IgD-negative memory B cell (primary cell): ENCODE measurements at regions not wholly inside any gene's neighbourhood (a gene's known extent, or its start where the extent isn't known, plus 50 kb on each side); places are given as distances from the start of the nearest gene placed in this dataset.

Experiments used
- H3K27ac Mint-ChIP-seq, 3 donors: one replicate each; pipeline ENCODE4 v1.8.0; 2020 to 2022; ENCODE audit warnings: mild to moderate bottlenecking in 3 of 3, mixed read lengths in 3 of 3, moderate library complexity in 1 of 3
- H3K27me3 Mint-ChIP-seq: one replicate; pipeline ENCODE4 v1.8.0; 2021; ENCODE audit warnings: mixed read lengths
- H3K36me3 Mint-ChIP-seq: one replicate; pipeline ENCODE4 v1.8.0; 2020; ENCODE audit warnings: mild to moderate bottlenecking, mixed read lengths
- H3K4me1 Mint-ChIP-seq, 3 donors: one replicate each; pipeline ENCODE4 v1.8.0; 2020 to 2022; ENCODE audit warnings: mixed read lengths in 3 of 3, mild to moderate bottlenecking in 1 of 3
- H3K4me3 Mint-ChIP-seq, 4 donors: one replicate each; pipeline ENCODE4 v1.8.0; 2020 to 2022; ENCODE audit warnings: mild to moderate bottlenecking in 4 of 4, mixed read lengths in 4 of 4, moderate library complexity in 3 of 4
- H3K9me3 Mint-ChIP-seq, 3 donors: one replicate each; pipeline ENCODE4 v1.8.0; 2020 to 2021; ENCODE audit warnings: mixed read lengths in 3 of 3, mild to moderate bottlenecking in 1 of 3

DNA sequence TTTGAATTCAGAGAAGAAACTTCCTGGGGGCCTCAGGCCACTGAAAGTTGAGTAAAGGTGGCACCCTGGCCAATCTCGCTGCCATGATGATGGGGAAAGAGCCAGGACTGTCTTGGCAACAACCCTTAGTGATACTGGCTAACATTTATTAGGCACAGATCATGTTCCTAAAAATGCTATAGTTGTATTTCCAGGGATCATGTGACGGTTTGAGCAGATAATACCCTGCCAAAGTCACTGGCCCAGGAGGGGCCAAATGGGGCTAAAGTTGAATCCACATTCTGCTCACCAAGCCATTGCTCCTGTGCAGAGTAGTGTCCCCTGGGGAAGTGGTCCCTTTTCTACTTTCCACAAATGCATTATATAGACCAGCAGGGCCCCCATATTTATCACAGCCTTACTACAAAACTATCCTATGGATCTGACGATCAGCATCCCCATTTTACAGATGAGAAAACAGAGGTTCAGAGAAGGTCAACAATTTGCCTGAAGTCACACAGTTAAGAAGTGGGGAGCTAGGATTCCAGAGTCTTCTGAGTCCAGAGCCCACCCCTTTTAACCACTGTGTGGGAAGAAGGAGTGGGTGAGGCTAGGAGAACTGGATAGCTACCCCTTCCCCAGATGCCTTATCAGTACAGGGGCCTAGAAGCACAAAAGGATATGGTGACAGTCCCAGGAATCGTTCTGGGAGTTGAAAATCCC, 300.0 kb upstream of the IRX3 start:
- no peaks in the 10 kb centered on the region for H3K4me1 Mint-ChIP-seq
- no peak overlapping the region for H3K27ac Mint-ChIP-seq
- peaks cover 2% of the 10 kb centered on the region for H3K27me3 Mint-ChIP-seq
- H3K36me3 Mint-ChIP-seq: no peaks in the 10 kb centered on the region
- peaks cover 4 to 9% (median 7%) of the 10 kb centered on the region in 3 donors for H3K9me3 Mint-ChIP-seq
- no peak overlapping the region for H3K4me3 Mint-ChIP-seq

DNA sequence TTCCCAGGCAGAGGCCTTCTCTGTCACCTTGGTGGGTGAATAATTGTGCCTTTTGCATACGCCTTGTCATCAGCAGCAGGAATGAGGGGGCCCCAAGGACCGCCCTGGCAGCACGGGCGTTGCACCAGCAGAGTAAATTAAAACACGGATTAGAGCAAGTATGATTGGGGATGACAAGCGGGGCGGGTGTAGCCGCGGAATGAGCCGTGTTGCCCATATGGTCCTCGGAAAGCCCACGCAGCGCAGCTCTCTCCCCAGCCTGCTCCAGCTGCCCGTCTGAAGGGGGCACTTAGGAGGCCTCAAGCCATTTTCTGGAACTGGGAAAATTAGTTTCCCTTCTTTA, 299.4 kb upstream of the IRX3 start:
- peaks cover 2% of the 10 kb centered on the region for H3K27me3 Mint-ChIP-seq
- H3K4me1 Mint-ChIP-seq: no peaks in the 10 kb centered on the region
- H3K9me3 Mint-ChIP-seq: peaks cover 4 to 9% (median 7%) of the 10 kb centered on the region in 3 donors
- H3K27ac Mint-ChIP-seq: no peak overlapping the region
- H3K4me3 Mint-ChIP-seq: no peak overlapping the region
- H3K36me3 Mint-ChIP-seq: no peaks in the 10 kb centered on the region

DNA sequence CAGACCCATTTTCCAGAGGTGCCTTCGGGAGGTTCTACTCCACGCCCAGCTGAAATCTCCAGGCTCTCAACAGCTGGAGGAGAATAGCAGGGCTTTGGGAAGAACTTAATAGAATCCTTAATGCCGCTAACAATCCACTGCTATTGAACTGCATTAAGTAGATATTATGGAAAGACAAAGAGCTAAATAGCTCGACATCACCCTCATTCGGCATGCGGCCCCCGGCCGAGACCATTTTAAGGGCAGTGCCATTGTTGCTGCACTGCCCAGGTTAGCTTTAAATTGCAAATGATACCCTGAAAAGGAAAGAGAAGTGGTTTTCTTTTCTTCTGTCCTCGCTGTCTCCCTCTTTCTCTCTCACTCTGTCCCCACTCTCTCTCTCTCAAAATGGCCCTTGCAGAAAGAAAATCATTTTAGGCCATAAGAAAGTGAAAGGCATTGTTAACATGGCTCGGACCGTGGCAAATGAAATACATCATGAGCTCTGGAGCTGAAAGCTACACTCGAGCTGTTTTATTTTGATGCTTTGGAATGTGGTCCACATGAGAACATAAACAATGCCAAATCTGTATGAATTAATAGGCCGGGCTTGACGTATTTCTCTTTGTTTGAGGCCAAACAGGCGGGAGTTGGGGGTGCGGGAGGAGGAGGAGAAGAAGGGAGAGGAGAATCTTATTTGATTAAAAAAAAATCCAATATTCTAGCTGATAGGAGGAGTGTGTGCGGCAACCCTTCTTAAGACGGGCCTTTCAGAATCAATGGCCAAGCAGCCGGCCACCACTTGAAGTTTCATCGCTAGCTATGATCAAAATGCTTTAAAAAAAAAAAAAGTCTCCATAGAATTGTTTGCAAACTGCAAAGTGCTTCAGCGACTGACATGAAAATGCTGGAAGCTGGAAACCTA, 298.8 kb upstream of the IRX3 start:
- H3K27me3 Mint-ChIP-seq: peaks cover 2% of the 10 kb centered on the region
- H3K27ac Mint-ChIP-seq: no peak overlapping the region
- H3K4me1 Mint-ChIP-seq: no peaks in the 10 kb centered on the region
- no peak overlapping the region for H3K4me3 Mint-ChIP-seq
- peaks cover 4 to 9% (median 7%) of the 10 kb centered on the region in 3 donors for H3K9me3 Mint-ChIP-seq
- H3K36me3 Mint-ChIP-seq: no peaks in the 10 kb centered on the region

DNA sequence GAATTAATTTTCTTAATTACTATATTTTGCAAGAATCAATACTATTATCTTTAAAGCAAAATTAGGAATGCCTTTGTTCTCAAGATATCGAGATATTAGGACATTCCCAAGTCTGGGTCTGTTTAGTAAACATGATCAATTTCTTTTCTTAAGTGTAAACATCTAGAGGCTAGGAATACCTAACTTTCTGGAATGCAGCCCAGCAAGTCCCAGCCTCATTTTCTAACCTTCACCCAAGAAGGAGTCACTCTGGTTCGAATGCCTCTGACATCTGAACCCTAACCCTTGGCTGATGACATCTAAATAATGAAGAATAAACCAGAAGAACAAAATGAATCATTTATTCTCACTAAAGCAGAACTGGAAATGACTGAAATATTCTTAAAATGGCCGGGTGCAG, 297.5 kb upstream of the IRX3 start:
- H3K9me3 Mint-ChIP-seq: peaks cover 2 to 9% (median 7%) of the 10 kb centered on the region in 3 donors
- H3K27ac Mint-ChIP-seq: no peak overlapping the region
- no peak overlapping the region for H3K4me3 Mint-ChIP-seq
- H3K36me3 Mint-ChIP-seq: no peaks in the 10 kb centered on the region
- no peaks in the 10 kb centered on the region for H3K27me3 Mint-ChIP-seq
- H3K4me1 Mint-ChIP-seq: no peaks in the 10 kb centered on the region

DNA sequence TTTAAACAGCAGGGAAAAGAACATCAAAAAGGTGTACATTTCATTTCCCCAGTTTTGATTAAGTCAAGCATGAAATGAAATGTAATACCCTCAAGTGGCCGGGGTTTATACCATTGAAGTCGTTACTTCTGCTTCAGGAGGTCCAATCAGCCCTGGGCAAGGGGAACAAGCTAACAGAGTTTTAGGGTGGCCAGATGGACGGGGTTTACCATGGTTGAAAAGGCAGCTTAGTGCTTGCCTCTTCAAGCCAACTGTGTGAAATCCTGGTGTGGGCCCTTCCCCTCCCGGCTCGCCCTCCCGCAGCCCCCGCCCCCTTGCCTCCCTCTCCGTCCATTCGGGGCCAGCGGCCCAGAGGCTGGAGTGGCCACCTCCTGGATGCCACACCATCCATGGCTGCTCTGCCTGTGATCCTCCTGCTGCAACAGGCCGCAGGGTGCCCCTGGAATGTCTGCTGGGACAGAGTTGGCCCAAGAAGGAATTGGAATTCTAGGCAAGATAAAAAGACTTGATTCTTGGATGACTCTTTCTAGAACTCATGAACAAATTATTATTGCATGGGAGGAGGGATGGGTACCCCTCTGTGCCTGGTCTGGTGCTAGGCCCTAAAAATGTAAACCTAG, 296.2 kb upstream of the IRX3 start:
- Mint-ChIP-seq H3K27ac (no peak overlapping the region), H3K4me3 (no peak overlapping the region), H3K27me3 (no peaks in the 10 kb centered on the region), H3K4me1 (no peaks in the 10 kb centered on the region), H3K36me3 (no peaks in the 10 kb centered on the region), H3K9me3 (peaks cover 0 to 7% (median 1%) of the 10 kb centered on the region in 3 donors)

DNA sequence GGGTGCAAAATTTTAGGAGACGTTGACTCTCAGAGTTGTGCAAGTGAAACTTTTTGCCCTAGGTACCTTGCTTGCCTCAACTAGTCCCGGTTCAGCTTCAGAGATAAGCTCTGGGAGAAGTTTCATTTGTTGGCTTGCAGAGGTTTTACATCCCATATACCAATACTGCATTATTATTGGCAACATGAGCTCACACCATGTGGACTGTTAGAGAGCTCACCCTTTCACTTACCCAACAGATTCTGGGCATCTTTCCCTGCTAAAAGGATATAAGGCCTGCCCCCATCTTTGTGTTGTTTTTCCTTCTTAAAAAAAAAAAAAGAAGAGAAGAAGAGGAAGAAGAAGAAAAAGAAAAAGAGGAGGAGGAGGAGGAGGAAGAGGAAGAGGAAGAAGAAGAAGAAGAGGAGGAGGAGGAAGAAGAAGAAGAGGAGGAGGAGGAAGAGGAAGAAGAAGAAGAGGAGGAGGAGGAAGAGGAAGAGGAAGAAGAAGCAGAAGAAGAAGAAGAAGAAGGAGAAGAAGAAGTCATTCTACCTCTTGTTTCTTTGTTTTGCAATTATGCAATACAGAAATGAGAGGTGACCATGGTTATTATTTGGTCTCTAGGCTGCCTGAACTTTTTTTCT, 292.6 kb upstream of the IRX3 start:
- H3K9me3 Mint-ChIP-seq: peaks cover 0 to 6% (median 0%) of the 10 kb centered on the region in 3 donors
- H3K4me3 Mint-ChIP-seq: no peak overlapping the region
- no peaks in the 10 kb centered on the region for H3K36me3 Mint-ChIP-seq
- H3K27ac Mint-ChIP-seq: no peak overlapping the region
- H3K4me1 Mint-ChIP-seq: no peaks in the 10 kb centered on the region
- peaks cover 5% of the 10 kb centered on the region for H3K27me3 Mint-ChIP-seq

DNA sequence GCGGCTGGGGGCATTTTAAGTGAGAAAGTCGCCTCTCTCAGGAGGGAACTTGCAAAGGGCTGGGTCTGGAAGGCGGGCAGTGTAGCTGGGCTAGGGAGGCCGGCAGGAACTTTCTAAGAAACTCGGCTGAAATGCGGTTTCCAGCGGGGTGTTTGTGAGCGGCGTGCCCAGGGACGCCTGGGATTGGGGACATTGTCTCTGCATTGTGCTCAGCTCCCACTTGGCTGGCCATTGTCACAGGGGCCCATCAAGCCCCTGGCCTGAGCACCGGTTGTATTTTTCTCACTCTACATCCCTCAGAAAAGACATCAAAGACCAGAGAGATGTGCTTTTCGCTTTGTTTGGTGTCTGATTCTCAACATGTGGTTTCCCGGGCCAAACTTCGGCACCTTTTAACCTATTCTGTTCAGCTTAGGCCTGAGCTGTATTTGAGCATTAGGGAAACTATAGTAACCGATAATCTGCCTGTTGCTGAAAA, 291.1 kb upstream of the IRX3 start:
- peaks cover 0 to 2% (median 1%) of the 10 kb centered on the region in 3 donors for H3K9me3 Mint-ChIP-seq
- H3K27me3 Mint-ChIP-seq: peaks cover 5% of the 10 kb centered on the region
- no peak overlapping the region for H3K27ac Mint-ChIP-seq
- H3K4me1 Mint-ChIP-seq: no peaks in the 10 kb centered on the region
- H3K36me3 Mint-ChIP-seq: no peaks in the 10 kb centered on the region
- H3K4me3 Mint-ChIP-seq: peak overlapping the region in 1 of 4 donors; percentile 60

DNA sequence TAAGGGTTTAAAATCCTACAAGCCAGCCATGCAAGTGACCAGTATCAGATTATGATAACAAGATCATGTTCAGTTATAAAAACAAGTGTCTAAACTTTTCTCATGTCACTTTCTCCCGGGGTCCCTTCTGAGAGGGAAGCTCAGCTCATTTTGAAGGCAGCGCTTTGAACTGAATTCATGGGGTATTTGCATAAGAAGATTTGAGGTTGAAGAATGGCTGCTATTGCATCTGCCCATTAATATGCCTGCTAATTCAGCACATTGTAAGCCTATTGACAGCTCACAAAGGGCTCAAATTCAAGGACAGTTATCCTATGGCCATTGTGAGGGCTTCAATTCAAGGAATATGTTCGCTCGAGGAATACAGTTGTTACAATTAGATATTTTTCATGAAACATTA, 290.2 kb upstream of the IRX3 start:
- Mint-ChIP-seq H3K36me3 (no peaks in the 10 kb centered on the region), H3K27me3 (peaks cover 5% of the 10 kb centered on the region), H3K27ac (no peak overlapping the region), H3K9me3 (peaks cover 0 to 2% (median 1%) of the 10 kb centered on the region in 3 donors), H3K4me3 (no peak overlapping the region), H3K4me1 (no peaks in the 10 kb centered on the region)

DNA sequence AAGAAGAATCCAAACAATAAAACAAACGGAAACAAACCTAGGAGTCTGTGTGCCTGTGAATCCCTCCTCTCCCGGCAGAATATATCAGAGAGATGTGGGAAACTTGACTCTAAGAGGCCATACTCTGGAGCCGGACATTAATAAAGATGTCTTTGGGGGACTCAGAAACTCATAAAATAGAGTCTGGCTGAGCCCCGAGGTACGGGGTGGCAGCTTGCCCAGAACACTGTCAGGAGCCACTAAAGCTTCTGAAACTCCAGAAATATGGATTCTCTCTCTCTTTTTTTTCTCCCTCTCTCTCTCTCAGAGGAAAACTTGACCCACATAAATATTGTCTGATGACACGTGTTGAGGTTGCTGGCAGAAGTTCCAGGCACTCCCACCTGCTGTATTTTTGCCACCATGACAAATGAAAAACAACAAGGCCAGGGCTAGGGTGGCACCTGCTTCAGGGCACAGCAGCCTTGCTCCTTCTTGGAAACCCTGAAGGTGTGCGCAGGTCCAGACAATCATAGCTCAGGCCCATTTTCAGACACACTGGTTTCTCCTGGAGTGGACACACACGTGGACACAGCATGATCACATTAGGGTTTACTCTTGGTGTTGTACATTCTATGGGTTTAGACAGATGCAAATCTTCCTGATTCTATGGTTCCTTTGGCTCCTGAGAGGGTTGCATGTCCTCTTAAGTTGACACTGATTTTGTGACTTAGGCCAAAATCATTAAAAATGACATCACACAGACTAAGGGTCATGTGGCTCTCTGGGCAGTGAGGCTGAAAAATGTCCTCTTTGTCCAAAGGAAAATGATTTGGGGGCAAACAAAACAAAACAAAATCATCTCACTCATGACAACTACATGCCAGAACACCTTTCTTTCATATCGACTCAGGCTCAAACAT, 282.6 kb upstream of the IRX3 start:
- H3K27me3 Mint-ChIP-seq: no peaks in the 10 kb centered on the region
- H3K27ac Mint-ChIP-seq: no peak overlapping the region
- no peak overlapping the region for H3K4me3 Mint-ChIP-seq
- H3K36me3 Mint-ChIP-seq: no peaks in the 10 kb centered on the region
- no peaks in the 10 kb centered on the region for H3K4me1 Mint-ChIP-seq
- peaks cover 0 to 7% (median 2%) of the 10 kb centered on the region in 3 donors for H3K9me3 Mint-ChIP-seq

DNA sequence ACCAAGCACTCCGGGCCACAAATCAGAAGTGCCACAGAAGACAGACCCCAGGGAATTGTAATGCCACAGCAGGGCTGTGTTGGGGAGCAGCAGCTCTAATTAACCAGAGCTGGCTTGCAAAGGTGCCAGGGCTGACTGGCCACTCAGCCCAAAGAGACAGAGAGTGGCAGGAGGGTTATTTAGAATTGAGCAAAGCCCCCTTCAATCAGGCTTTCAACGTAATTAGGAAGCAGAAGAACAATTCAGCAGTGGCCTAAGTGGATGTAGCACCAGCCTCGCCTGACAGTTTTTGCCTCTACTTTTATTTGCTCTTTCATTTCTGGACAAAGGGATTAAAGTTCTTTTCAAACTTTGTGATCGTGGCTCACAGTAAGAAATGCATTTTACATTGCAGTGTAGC, 278.3 kb upstream of the IRX3 start:
- H3K4me3 Mint-ChIP-seq: no peak overlapping the region
- H3K36me3 Mint-ChIP-seq: no peaks in the 10 kb centered on the region
- H3K4me1 Mint-ChIP-seq: no peaks in the 10 kb centered on the region
- peaks cover 0 to 7% (median 2%) of the 10 kb centered on the region in 3 donors for H3K9me3 Mint-ChIP-seq
- H3K27ac Mint-ChIP-seq: no peak overlapping the region
- H3K27me3 Mint-ChIP-seq: no peaks in the 10 kb centered on the region

DNA sequence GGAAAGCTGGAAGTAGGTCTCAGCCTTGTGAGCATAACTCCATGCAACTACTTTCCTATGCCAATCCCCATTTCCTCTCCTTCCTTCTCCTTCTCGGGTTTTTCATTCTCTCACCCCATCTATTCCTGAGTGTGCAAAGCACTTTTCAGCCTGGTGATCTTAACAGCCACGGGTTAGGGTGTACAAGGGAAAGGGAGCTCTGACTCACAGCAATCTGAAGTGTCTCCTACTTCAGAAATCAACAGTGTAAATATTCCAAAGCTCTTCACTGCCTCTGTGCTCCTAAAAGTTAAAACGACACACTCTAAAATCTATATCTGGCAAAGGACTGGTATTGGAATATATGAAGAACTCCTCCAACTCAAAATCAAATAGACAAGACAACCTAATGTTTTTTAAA, 268.0 kb upstream of the IRX3 start:
- no peaks in the 10 kb centered on the region for H3K4me1 Mint-ChIP-seq
- no peaks in the 10 kb centered on the region for H3K27me3 Mint-ChIP-seq
- H3K9me3 Mint-ChIP-seq: peaks cover 3 to 9% (median 6%) of the 10 kb centered on the region in 3 donors
- H3K36me3 Mint-ChIP-seq: no peaks in the 10 kb centered on the region
- H3K27ac Mint-ChIP-seq: no peak overlapping the region
- no peak overlapping the region for H3K4me3 Mint-ChIP-seq

DNA sequence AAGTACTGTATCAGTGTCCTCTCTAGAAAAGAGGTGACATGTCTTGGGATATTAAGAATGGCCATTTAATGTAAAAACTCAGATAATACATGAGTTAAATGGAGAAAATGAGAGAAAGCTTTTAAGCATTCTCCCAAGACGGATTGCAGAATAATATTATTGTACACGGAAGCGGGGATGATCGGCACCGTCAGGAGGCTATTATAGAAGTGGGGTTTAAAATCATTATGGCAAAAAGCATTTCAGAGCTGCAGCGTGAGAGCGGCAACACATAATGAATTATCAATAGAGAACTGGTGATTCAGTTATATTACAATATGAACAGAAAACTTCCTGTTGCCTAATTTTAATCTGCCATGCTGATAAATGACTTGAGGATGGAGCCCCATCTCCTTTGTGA, 261.7 kb upstream of the IRX3 start:
- H3K27ac Mint-ChIP-seq: no peak overlapping the region
- H3K9me3 Mint-ChIP-seq: peaks cover 0 to 3% (median 0%) of the 10 kb centered on the region in 3 donors

DNA sequence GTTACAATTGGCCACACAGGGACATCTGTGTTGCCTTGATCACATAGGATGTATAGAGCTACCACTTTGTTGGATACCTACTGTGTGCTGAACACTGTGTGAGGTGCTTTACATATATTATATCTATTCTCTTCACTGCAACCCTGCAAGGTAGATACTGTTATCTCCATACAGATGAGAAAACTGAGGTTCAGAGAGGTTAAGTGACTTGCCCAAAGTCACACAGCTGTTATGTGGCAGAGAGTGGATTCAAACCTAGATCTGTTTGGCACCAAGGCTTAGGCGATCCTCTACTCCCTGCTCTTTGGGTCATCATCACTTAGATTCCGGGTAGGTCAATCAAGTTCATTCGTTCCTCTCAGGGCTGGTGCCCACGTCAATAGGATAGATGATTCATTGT, 260.5 kb upstream of the IRX3 start:
- Mint-ChIP-seq H3K4me3 (no peak overlapping the region), H3K36me3 (no peaks in the 10 kb centered on the region), H3K9me3 (peaks cover 0 to 3% (median 0%) of the 10 kb centered on the region in 3 donors), H3K4me1 (no peaks in the 10 kb centered on the region), H3K27ac (no peak overlapping the region), H3K27me3 (no peaks in the 10 kb centered on the region)

More for the DNA sequence above, 261.7 kb upstream of the IRX3 start:
- H3K36me3 Mint-ChIP-seq: no peaks in the 10 kb centered on the region
- no peaks in the 10 kb centered on the region for H3K4me1 Mint-ChIP-seq
- H3K27me3 Mint-ChIP-seq: no peaks in the 10 kb centered on the region
- no peak overlapping the region for H3K4me3 Mint-ChIP-seq

DNA sequence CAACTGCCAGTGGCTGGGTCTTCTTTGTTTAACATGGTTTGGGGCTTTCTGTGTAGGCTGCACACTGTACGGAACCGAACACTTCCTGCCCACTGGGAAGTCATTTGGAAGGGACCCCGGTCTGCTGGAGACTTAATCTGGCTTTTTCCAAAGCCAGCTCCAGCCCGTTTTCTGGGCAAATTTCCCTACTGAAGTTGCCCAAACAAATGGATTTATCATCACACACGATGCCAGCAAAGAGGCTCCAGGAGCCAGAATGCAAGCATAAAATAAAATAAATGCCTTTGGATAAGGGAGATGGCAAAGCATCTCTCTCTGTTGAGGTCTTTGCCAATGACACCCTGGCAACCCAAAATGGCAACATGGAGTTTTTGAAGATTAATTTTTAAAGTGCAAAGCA, 259.9 kb upstream of the IRX3 start:
- H3K27me3 Mint-ChIP-seq: no peaks in the 10 kb centered on the region
- H3K4me3 Mint-ChIP-seq: no peak overlapping the region
- no peak overlapping the region for H3K27ac Mint-ChIP-seq
- H3K36me3 Mint-ChIP-seq: no peaks in the 10 kb centered on the region
- H3K9me3 Mint-ChIP-seq: peaks cover 0 to under 1% (median 0%) of the 10 kb centered on the region in 3 donors
- H3K4me1 Mint-ChIP-seq: no peaks in the 10 kb centered on the region
